Body of pancreas (tissue), 4 donors: ENCODE measurements at regions not wholly inside any gene's neighbourhood (a gene's known extent, or its start where the extent isn't known, plus 50 kb on each side); places are given as distances from the start of the nearest gene placed in this dataset.

Experiments used
- ATAC-seq: fragments of 150-250 bp; one replicate; pipeline ENCODE4 v1.9.1; 2016
- DNase-seq, 4 donors: peaks; one replicate each; pipeline ENCODE4 v3.0.0-alpha.2; 2019
- H3K27ac ChIP-seq, 4 donors: fragments of 200-600 bp; sonication (generic); 1 replicate in 3 of 4; 2 replicates in 1 of 4; pipeline versions ENCODE4 v1.5.1 to v1.6.1; 2016 to 2019; ENCODE audit warnings: mild to moderate bottlenecking in 1 of 4, mixed read lengths in 1 of 4, moderate library complexity in 1 of 4
- H3K27me3 ChIP-seq, 2 donors: fragments of 200-600 bp; sonication (generic); one replicate each; pipeline ENCODE4 v1.6.0; 2016; ENCODE audit warnings: mild to moderate bottlenecking in 1 of 2
- H3K36me3 ChIP-seq, 2 donors: fragments of 200-600 bp; sonication (generic); replicated peaks in 1 of 2; 2 replicates each; pipeline ENCODE4 v1.5.1; 2016; ENCODE audit warnings: low read depth in 2 of 2; ENCODE audit not compliant: insufficient read depth in 1 of 2
- H3K4me1 ChIP-seq: fragments of 200-600 bp; sonication (generic); one replicate; pipeline ENCODE4 v1.6.0; 2016
- H3K4me3 ChIP-seq, 2 donors: fragments of 200-600 bp; sonication (generic); 1 replicate in 1 of 2; 2 replicates in 1 of 2; pipeline ENCODE4 v1.5.1; 2016 to 2019
- H3K9me3 ChIP-seq, 3 donors: fragments of 200-600 bp; sonication (generic); 1 replicate in 2 of 3; 2 replicates in 1 of 3; pipeline ENCODE4 v1.5.1; 2016
- POLR2A ChIP-seq, 3 donors: fragments of 450-650 bp; IDR thresholded peaks; one replicate each; pipeline ENCODE4 v1.6.1; 2016; ENCODE audit warnings: antibody characterized with exemption in 3 of 3, mild to moderate bottlenecking in 2 of 3
- WGBS, 2 donors: methylation state at CpG; one replicate each; pipeline ENCODE4 v1.1.5; 2017; 5-methylcytosine and 5-hydroxymethylcytosine counted together
- intact Hi-C: fragments of 100-400 bp; cut with DNase I; formaldehyde crosslinking; loops from one replicate; pipeline ENCODE4 v1.15.1; 2023
- TF ChIP-seq, protein P1 (sequence below), 7 experiments: fragments of 450-650 bp in 4 of 7; fragments of 200-600 bp in 3 of 7; sonication (generic) in 3 of 7; IDR thresholded peaks; one replicate each; pipeline ENCODE4 v1.5.1; 2016 to 2019; ENCODE audit warnings: antibody characterized with exemption in 7 of 7

DNA sequence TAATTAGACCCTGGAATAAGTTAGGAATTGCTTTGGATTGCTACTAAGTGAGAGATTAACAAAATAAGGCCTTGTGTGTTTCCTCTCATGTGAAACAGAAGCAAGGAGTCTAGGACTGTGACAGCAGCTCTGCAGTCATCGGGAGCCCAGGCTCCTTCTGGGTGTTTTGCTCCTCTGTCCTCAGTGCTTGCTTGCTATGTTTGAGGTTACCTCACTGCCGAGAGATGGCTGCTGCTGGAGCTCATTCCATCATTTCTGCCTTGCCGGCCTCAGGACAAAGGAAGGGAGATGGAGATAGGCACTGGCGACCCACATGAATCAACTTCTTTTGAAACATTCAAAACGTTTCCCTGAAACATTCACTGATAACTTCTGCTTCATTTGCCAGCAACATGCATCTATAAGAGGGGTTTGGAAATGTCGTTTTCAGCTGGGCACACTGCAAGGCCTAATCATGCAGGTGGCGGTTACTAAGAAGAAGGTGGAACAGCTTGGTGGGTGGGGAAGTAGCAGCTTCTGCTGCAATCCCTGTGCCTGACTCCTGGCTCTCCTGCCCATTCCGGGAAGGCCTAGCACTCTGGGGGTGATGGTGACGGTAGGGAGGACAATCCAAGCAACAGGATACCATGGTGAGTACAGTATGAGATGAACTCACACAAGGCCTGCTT, 77.2 kb upstream of the CD180 start:
- Histone ChIP-seq H3K4me1 (peaks cover 19% of the 10 kb centered on the region), H3K27ac (no peak overlapping the region), H3K9me3 (peaks cover 0 to 8% (median 0%) of the 10 kb centered on the region in 3 donors), H3K36me3 (no peaks in the 10 kb centered on the region), H3K27me3 (no peaks in the 10 kb centered on the region), H3K4me3 (no peak overlapping the region)
- intact Hi-C loops, result no loop called here
- ATAC-seq, result no peak
- 87% methylated on average over 9 of the region's 9 CpGs for WGBS, 2 donors
- no peak for DNase-seq
- TF ChIP-seq, protein P1, sequence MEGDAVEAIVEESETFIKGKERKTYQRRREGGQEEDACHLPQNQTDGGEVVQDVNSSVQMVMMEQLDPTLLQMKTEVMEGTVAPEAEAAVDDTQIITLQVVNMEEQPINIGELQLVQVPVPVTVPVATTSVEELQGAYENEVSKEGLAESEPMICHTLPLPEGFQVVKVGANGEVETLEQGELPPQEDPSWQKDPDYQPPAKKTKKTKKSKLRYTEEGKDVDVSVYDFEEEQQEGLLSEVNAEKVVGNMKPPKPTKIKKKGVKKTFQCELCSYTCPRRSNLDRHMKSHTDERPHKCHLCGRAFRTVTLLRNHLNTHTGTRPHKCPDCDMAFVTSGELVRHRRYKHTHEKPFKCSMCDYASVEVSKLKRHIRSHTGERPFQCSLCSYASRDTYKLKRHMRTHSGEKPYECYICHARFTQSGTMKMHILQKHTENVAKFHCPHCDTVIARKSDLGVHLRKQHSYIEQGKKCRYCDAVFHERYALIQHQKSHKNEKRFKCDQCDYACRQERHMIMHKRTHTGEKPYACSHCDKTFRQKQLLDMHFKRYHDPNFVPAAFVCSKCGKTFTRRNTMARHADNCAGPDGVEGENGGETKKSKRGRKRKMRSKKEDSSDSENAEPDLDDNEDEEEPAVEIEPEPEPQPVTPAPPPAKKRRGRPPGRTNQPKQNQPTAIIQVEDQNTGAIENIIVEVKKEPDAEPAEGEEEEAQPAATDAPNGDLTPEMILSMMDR (IDR thresholded peaks at IDR 0.05), result no peak
- TF ChIP-seq POLR2A (IDR thresholded peaks at IDR 0.05), result no peak

GRCh38 chr5:67272453-67273130, 76.0 kb upstream of the CD180 start:
- no peak for TF ChIP-seq POLR2A (IDR thresholded peaks at IDR 0.05)
- peaks cover 31% of the 10 kb centered on the region for H3K4me1 ChIP-seq
- ATAC-seq (no peak), DNase-seq (no peak)
- H3K9me3 ChIP-seq, result no peaks in the 10 kb centered on the region
- H3K36me3 ChIP-seq, result no peaks in the 10 kb centered on the region
- H3K27ac ChIP-seq, result no peak overlapping the region
- intact Hi-C loops, result no loop called here
- no peak overlapping the region for H3K4me3 ChIP-seq
- 65 to 76% methylated on average over 7 of the region's 7 CpGs for WGBS, 2 donors
- no peaks in the 10 kb centered on the region for H3K27me3 ChIP-seq

DNA sequence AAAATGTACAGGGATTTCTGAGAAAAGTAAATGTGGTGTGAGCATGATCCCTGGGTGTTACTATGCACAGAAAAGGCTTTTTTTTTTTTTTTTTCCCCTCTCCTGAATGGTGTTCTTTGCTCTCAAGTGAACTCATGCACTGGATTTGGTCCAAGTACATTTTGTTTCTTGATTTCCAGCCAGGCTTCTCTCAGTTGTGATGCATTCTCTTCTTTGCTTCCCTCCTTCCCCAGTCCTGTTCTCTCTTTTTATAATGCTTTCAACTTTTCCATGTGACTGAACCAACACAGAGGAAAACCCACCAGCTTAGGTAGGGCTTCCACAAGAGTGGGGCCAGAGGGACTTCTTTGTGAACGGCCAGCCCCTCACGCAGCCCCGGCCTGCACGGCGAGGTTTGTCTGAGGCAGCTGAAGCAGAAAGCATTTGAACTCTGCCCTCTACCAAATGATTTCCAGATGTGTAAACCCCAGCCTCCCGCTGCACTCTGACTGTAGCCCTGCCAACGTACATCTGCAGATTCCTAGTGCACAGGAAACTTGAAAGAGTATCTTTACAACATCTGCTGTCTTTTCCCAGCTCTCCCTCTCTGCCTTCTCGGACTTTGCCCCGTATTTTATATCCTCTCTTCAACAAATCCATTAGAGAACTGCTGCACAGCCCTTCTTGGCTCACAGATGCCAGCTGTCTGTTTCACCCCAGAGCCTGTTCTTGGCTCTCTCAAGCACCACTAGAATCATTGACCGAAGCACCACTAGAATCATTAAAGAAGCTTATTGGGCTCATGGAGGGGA, 71.8 kb upstream of the CD180 start:
- intact Hi-C loops, result no loop called here
- H3K27ac ChIP-seq, result peak overlapping the region; percentile 57 to 93 (median 88)
- TF ChIP-seq, protein P1 (IDR thresholded peaks at IDR 0.05), result no peak
- peak in 1 of 3 donors; percentile 11 for TF ChIP-seq POLR2A (IDR thresholded peaks at IDR 0.05)
- H3K36me3 ChIP-seq, result no peaks in the 10 kb centered on the region
- DNase-seq (peak; percentile 71 to 88 (median 80)), ATAC-seq (peak; percentile 90)
- no peaks in the 10 kb centered on the region for H3K27me3 ChIP-seq
- H3K4me1 ChIP-seq, result peaks cover 40% of the 10 kb centered on the region
- no peaks in the 10 kb centered on the region for H3K9me3 ChIP-seq
- H3K4me3 ChIP-seq, result no peak overlapping the region
- WGBS, 2 donors, result 6 to 7% methylated on average over 10 of the region's 10 CpGs

DNA sequence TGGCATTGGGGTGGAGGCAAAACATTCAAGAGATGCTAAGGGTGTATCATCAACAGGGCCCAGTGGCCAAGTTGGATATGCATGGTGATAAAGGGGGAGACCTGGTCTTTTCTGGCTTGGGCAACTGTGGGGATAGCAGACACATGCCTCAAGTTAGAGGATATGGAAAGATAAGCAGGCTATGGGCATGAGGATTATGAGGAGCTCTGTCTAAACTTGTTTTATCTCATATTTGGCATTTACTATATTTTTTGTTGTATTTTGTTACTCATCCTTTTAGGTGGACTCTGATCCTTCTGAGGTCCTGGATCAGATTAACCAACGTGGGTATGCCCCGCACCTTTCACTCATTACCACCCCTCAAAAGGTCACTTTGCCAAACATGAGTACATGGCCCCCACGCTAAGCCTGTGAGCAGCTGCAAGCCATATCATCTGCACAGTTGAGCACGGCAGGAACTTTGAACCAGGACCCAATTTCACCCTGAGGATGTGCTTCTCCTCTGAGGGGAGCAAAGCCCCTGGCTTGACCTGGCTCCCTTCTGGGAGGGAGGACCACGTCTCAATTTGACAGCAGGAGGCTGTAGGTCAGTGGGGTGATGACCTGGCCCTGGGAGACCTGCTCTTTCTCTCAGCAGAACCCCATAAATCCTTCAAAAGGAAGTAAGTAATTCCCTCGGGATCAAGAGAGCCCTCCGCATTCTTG, 71.1 kb upstream of the CD180 start:
- 40% methylated on average over 7 of the region's 7 CpGs for WGBS, 2 donors
- peak in 3 of 4 donors; percentile 11 to 33 (median 20) for DNase-seq

More for the DNA sequence above, 71.1 kb upstream of the CD180 start:
- no peaks in the 10 kb centered on the region for H3K27me3 ChIP-seq
- H3K9me3 ChIP-seq, result no peaks in the 10 kb centered on the region
- H3K36me3 ChIP-seq, result no peaks in the 10 kb centered on the region
- peaks cover 40% of the 10 kb centered on the region for H3K4me1 ChIP-seq
- ATAC-seq, result peak; percentile 4
- intact Hi-C loops, result no loop called here
- no peak overlapping the region for H3K4me3 ChIP-seq
- peak overlapping the region; percentile 57 to 93 (median 88) for H3K27ac ChIP-seq
- no peak for TF ChIP-seq POLR2A (IDR thresholded peaks at IDR 0.05)
- TF ChIP-seq, protein P1 (IDR thresholded peaks at IDR 0.05), result no peak
